ENCODE measurements at regions not wholly inside any gene's neighbourhood (a gene's known extent, or its start where the extent isn't known, plus 50 kb on each side); places are given as distances from the start of the nearest gene placed in this dataset.

DNA sequence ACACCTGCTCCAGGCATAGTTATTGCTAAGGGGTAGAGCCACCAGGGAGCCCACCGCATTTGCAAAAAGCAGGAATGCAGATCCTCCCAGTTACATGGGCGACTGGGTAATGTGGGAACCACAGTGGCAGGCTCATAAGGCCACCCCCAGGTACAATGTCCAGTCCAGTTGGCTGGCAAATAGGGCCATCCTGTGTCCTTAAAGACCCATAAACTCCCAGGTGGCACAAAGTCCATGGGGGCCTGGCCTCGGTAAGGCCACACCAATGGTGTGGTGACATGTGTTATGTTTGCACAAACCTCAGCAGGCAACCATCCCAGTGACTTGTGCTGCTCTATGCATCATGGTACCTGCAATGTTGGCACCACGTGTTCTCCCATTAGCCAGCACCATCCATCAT, 283.6 kb upstream of the GYPC start:
- H3K4me2 ChIP-seq (replicated peaks; ENCODE audit: extremely low read depth, low read length, poor library complexity, severe bottlenecking): no peak overlapping the region
- no peaks in the 10 kb centered on the region for H3K4me1 ChIP-seq (ENCODE audit: control insufficient read depth in 1 of 2, insufficient read depth in 2 of 2, low read length in 2 of 2)
- WGBS (ENCODE audit: insufficient coverage): 78% methylated on average over 3 of the region's 4 CpGs
- TF ChIP-seq, protein P1, sequence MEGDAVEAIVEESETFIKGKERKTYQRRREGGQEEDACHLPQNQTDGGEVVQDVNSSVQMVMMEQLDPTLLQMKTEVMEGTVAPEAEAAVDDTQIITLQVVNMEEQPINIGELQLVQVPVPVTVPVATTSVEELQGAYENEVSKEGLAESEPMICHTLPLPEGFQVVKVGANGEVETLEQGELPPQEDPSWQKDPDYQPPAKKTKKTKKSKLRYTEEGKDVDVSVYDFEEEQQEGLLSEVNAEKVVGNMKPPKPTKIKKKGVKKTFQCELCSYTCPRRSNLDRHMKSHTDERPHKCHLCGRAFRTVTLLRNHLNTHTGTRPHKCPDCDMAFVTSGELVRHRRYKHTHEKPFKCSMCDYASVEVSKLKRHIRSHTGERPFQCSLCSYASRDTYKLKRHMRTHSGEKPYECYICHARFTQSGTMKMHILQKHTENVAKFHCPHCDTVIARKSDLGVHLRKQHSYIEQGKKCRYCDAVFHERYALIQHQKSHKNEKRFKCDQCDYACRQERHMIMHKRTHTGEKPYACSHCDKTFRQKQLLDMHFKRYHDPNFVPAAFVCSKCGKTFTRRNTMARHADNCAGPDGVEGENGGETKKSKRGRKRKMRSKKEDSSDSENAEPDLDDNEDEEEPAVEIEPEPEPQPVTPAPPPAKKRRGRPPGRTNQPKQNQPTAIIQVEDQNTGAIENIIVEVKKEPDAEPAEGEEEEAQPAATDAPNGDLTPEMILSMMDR (IDR thresholded peaks at IDR 0.05): no peak
- H3K4me1 Mint-ChIP-seq: peaks cover 2% of the 10 kb centered on the region
- H3K27ac Mint-ChIP-seq: no peak overlapping the region
- H3K9me3 Mint-ChIP-seq: peaks cover 0 to 3% (median 2%) of the 10 kb centered on the region in 7 donors
- H3K4me3 ChIP-seq (replicated peaks in 1 of 3; ENCODE audit: low read depth in 2 of 3, low read length in 3 of 3): no peak overlapping the region
- H3K4me3 Mint-ChIP-seq: no peak overlapping the region
- no peaks in the 10 kb centered on the region for H3K36me3 Mint-ChIP-seq
- no peaks in the 10 kb centered on the region for H3K27me3 ChIP-seq (ENCODE audit: control insufficient read depth in 2 of 2, insufficient read depth in 2 of 2, low read length in 2 of 2)
- H3K9me3 ChIP-seq (replicated peaks in 1 of 2; ENCODE audit: control insufficient read depth in 1 of 2, insufficient read depth in 1 of 2, low read length in 2 of 2): no peaks in the 10 kb centered on the region
- H2AFZ ChIP-seq (ENCODE audit: insufficient read depth, low read depth, low read length, poor library complexity, severe bottlenecking): no peak overlapping the region
- no peaks in the 10 kb centered on the region for H4K20me1 ChIP-seq (ENCODE audit: insufficient read depth, low read length)
- no peaks in the 10 kb centered on the region for H3K79me2 ChIP-seq (ENCODE audit: insufficient read depth, low read length)
- intact Hi-C loops (cut with micrococcal nuclease): no loop called here
- peaks cover 0 to 4% (median 2%) of the 10 kb centered on the region in 3 donors for H3K27me3 Mint-ChIP-seq (ENCODE audit: low read depth in 3 of 3)
- no peaks in the 10 kb centered on the region for H3K36me3 ChIP-seq (replicated peaks in 1 of 2; ENCODE audit: control insufficient read depth in 1 of 2, insufficient read depth in 2 of 2, low read length in 2 of 2)
- H3K9ac ChIP-seq (ENCODE audit: insufficient read depth, low read length, poor library complexity, severe bottlenecking): no peak overlapping the region
- no peak overlapping the region for H3K27ac ChIP-seq (ENCODE audit: low read depth in 1 of 2, low read length in 2 of 2)
- DNase-seq: no peak

DNA sequence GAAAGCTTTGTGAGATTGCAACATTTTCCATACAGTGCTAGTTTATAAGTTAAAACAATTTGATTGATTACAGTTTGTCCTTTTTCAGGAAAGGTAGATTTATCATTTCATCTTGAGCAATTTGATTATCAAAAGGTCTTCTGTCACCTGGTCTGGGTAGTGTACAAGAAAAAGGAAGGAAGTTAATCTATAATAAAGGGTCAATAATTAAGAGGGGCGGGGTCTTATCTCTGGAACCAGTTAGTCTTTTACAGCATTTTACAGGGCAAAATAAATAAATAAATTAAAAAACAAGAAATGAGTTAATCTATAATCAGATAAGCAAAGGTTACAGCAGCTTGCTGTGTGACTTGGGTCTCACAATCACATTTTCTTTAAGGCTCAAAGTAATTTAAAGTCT, 277.8 kb upstream of the GYPC start:
- no CpG with 5 or more reads among the region's 1 CpG for WGBS (ENCODE audit: insufficient coverage)
- H3K36me3 Mint-ChIP-seq: no peaks in the 10 kb centered on the region
- no peaks in the 10 kb centered on the region for H3K4me1 Mint-ChIP-seq
- Histone ChIP-seq H4K20me1 (ENCODE audit: insufficient read depth, low read length) (no peaks in the 10 kb centered on the region), H3K4me1 (ENCODE audit: control insufficient read depth in 1 of 2, insufficient read depth in 2 of 2, low read length in 2 of 2) (no peaks in the 10 kb centered on the region), H3K36me3 (replicated peaks in 1 of 2; ENCODE audit: control insufficient read depth in 1 of 2, insufficient read depth in 2 of 2, low read length in 2 of 2) (no peaks in the 10 kb centered on the region), H3K79me2 (ENCODE audit: insufficient read depth, low read length) (no peaks in the 10 kb centered on the region), H3K4me3 (replicated peaks in 1 of 3; ENCODE audit: low read depth in 2 of 3, low read length in 3 of 3) (no peak overlapping the region), H3K27ac (ENCODE audit: low read depth in 1 of 2, low read length in 2 of 2) (no peak overlapping the region), H3K9me3 (replicated peaks in 1 of 2; ENCODE audit: control insufficient read depth in 1 of 2, insufficient read depth in 1 of 2, low read length in 2 of 2) (no peaks in the 10 kb centered on the region), H3K27me3 (ENCODE audit: control insufficient read depth in 2 of 2, insufficient read depth in 2 of 2, low read length in 2 of 2) (no peaks in the 10 kb centered on the region), H3K4me2 (replicated peaks; ENCODE audit: extremely low read depth, low read length, poor library complexity, severe bottlenecking) (no peak overlapping the region), H2AFZ (ENCODE audit: insufficient read depth, low read depth, low read length, poor library complexity, severe bottlenecking) (no peak overlapping the region), H3K9ac (ENCODE audit: insufficient read depth, low read length, poor library complexity, severe bottlenecking) (no peak overlapping the region)
- H3K9me3 Mint-ChIP-seq: peaks cover 0 to 5% (median 2%) of the 10 kb centered on the region in 7 donors
- intact Hi-C loops (cut with micrococcal nuclease): no loop called here
- no peak overlapping the region for H3K27ac Mint-ChIP-seq
- no peak overlapping the region for H3K4me3 Mint-ChIP-seq
- H3K27me3 Mint-ChIP-seq (ENCODE audit: low read depth in 3 of 3): peaks cover 1 to 8% (median 3%) of the 10 kb centered on the region in 3 donors
- TF ChIP-seq, protein P1 (IDR thresholded peaks at IDR 0.05): no peak
- DNase-seq: no peak
